ENCODE measurements at regions not wholly inside any gene's neighbourhood (a gene's known extent, or its start where the extent isn't known, plus 50 kb on each side); places are given as distances from the start of the nearest gene placed in this dataset.

GRCh38 chr1:216922406-216922805 lies 199.2 kb upstream of the ESRRG start:
- no peak for TF ChIP-seq POLR2AphosphoS5 (IDR thresholded peaks at IDR 0.05; ENCODE audit: low read depth, low read length)
- no peak for TF ChIP-seq TAF1 (IDR thresholded peaks at IDR 0.05; ENCODE audit: borderline replicate concordance, low read depth, low read length)

Measured in GM12892 (cell line).